ENCODE measurements at regions not wholly inside any gene's neighbourhood (a gene's known extent, or its start where the extent isn't known, plus 50 kb on each side); places are given as distances from the start of the nearest gene placed in this dataset.

- no peak overlapping the region for H3K9ac ChIP-seq (ENCODE audit: low read length)
- no peaks in the 10 kb centered on the region for H4K20me1 ChIP-seq (ENCODE audit: low read length)
- H3K9me2 ChIP-seq (replicated peaks; ENCODE audit: low read length), result no peaks in the 10 kb centered on the region
- ATAC-seq, result peak; percentile 99
- H3K4me3 ChIP-seq (ENCODE audit: low read length), result no peak overlapping the region
- no peak for TF ChIP-seq EZH2 (IDR thresholded peaks at IDR 0.05; ENCODE audit: low read length, unreplicated experiment)
- TF ChIP-seq CTCF (conservative IDR thresholded peaks at IDR 0.05; ENCODE audit: low read depth, low read length), result peak; percentile 77
- no peaks in the 10 kb centered on the region for H3K79me2 ChIP-seq (ENCODE audit: low read length)
- no peaks in the 10 kb centered on the region for H3K4me1 ChIP-seq (ENCODE audit: insufficient read depth, low read length)
- no peak overlapping the region for H3K4me2 ChIP-seq (ENCODE audit: low read length)
- CTCF ChIA-PET, result interaction anchor here (0.6 to 0.7 kb wide), 3 partner anchors 256 to 1808 kb away, joined by 3 to 4 read pairs (median 4); no protein-coding TSS in a partner anchor
- POLR2A ChIA-PET (ENCODE audit: unreplicated experiment), result interaction anchor here (0.6 to 0.7 kb wide), 2 partner anchors 329 to 413 kb away, joined by 3 to 7 read pairs; no protein-coding TSS in a partner anchor
- no peaks in the 10 kb centered on the region for H3F3A ChIP-seq (ENCODE audit: low read length, unreplicated experiment)
- no peaks in the 10 kb centered on the region for H3K27me3 ChIP-seq (ENCODE audit: low read length)
- H3K36me3 ChIP-seq (ENCODE audit: low read depth, low read length), result no peaks in the 10 kb centered on the region
- H2AFZ ChIP-seq (ENCODE audit: low read length), result no peak overlapping the region
- no peaks in the 10 kb centered on the region for H3K9me3 ChIP-seq (ENCODE audit: low read length)
- BruUV-seq (replicated peaks), result no TSS peak
- H3K27ac ChIP-seq (ENCODE audit: low read length), result no peak overlapping the region
- intact Hi-C loops (cut with micrococcal nuclease), result loop anchor here (1.0 to 10.0 kb wide), 4 partner anchors 218 to 598 kb away; no protein-coding TSS in a partner anchor
- DNase-seq, result peak; percentile 61
Measured at GRCh38 chr7:110442381-110442837, 648.5 kb upstream of the LRRN3 start.

DNA sequence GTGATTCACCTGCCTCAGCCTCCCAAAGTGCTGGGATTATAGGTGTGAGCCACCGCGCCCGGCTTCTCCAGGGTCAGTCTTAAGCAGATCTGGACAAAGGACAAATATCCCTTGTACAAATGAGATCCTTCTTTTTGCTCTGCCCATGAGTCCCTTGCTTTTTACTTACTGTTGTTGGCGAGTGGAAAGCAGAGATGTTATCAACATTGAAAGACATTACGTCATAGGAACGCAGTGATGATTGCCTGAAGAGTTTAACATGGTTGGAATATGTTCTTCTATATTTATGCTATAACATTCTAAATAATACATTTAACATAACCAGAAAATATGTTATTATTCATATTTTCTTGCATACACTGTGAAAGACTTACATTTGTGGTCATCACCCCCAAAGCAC lies 644.3 kb upstream of the LRRN3 start:
- no peaks in the 10 kb centered on the region for H3K9me3 ChIP-seq (ENCODE audit: low read length)
- no peaks in the 10 kb centered on the region for H3K27me3 ChIP-seq (ENCODE audit: low read length)
- ChIA-PET CTCF (no interaction called here), POLR2A (ENCODE audit: unreplicated experiment) (no interaction called here)
- H3K4me3 ChIP-seq (ENCODE audit: low read length), result no peak overlapping the region
- H4K20me1 ChIP-seq (ENCODE audit: low read length), result no peaks in the 10 kb centered on the region
- ATAC-seq (no peak), DNase-seq (no peak)
- H3K9ac ChIP-seq (ENCODE audit: low read length), result no peak overlapping the region
- intact Hi-C loops (cut with micrococcal nuclease), result loop anchor here (10.0 kb wide), 2 partner anchors 222 to 442 kb away; no protein-coding TSS in a partner anchor
- no peak overlapping the region for H3K4me2 ChIP-seq (ENCODE audit: low read length)
- H3K36me3 ChIP-seq (ENCODE audit: low read depth, low read length), result no peaks in the 10 kb centered on the region
- no peak overlapping the region for H3K27ac ChIP-seq (ENCODE audit: low read length)
- no peaks in the 10 kb centered on the region for H3K9me2 ChIP-seq (replicated peaks; ENCODE audit: low read length)
- no peak for TF ChIP-seq EZH2phosphoT487 (IDR thresholded peaks at IDR 0.05; ENCODE audit: borderline replicate concordance, low read length)
- no peak for TF ChIP-seq CTCF (conservative IDR thresholded peaks at IDR 0.05; ENCODE audit: low read depth, low read length)
- no peak for TF ChIP-seq EZH2 (IDR thresholded peaks at IDR 0.05; ENCODE audit: low read length, unreplicated experiment)
- no peak overlapping the region for H2AFZ ChIP-seq (ENCODE audit: low read length)
- H3K4me1 ChIP-seq (ENCODE audit: insufficient read depth, low read length), result no peaks in the 10 kb centered on the region
- no TSS peak for BruUV-seq (replicated peaks)
- no peaks in the 10 kb centered on the region for H3F3A ChIP-seq (ENCODE audit: low read length, unreplicated experiment)
- no peaks in the 10 kb centered on the region for H3K79me2 ChIP-seq (ENCODE audit: low read length)

DNA sequence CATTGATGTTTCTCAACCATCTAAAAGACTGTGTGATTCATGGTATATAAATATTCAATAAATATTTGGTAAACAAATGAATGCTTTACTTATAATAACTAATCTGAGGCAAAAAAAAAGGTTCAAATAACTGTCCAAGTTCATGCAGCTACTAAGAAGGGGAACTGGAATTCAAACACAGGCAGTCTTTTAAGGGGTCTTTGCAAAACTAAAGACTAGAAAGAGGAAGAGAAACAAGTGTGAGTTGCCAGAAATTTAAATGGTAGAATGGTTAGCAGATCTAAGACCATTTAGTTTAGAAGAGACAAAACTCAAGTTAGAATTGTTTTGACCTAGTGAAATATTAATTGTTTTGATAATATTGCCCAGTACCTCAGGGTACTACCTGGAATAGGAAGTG lies 642.0 kb upstream of the LRRN3 start:
- BruUV-seq (replicated peaks), result no TSS peak

More for the DNA sequence above, 642.0 kb upstream of the LRRN3 start:
- CTCF ChIA-PET, result no interaction called here
- POLR2A ChIA-PET (ENCODE audit: unreplicated experiment), result no interaction called here
- TF ChIP-seq EZH2 (IDR thresholded peaks at IDR 0.05; ENCODE audit: low read length, unreplicated experiment), result no peak
- TF ChIP-seq EZH2phosphoT487 (IDR thresholded peaks at IDR 0.05; ENCODE audit: borderline replicate concordance, low read length), result no peak
- TF ChIP-seq CTCF (conservative IDR thresholded peaks at IDR 0.05; ENCODE audit: low read depth, low read length), result no peak
- DNase-seq (no peak), ATAC-seq (no peak)
- no peaks in the 10 kb centered on the region for H3K27me3 ChIP-seq (ENCODE audit: low read length)
- no peaks in the 10 kb centered on the region for H3K9me3 ChIP-seq (ENCODE audit: low read length)
- H3K27ac ChIP-seq (ENCODE audit: low read length), result no peak overlapping the region
- H3K36me3 ChIP-seq (ENCODE audit: low read depth, low read length), result no peaks in the 10 kb centered on the region
- H3K9ac ChIP-seq (ENCODE audit: low read length), result no peak overlapping the region
- no peaks in the 10 kb centered on the region for H3K79me2 ChIP-seq (ENCODE audit: low read length)
- no peaks in the 10 kb centered on the region for H3K4me1 ChIP-seq (ENCODE audit: insufficient read depth, low read length)
- intact Hi-C loops (cut with micrococcal nuclease), result loop anchor here (10.0 kb wide), 2 partner anchors 224 to 444 kb away; no protein-coding TSS in a partner anchor
- no peak overlapping the region for H2AFZ ChIP-seq (ENCODE audit: low read length)
- no peak overlapping the region for H3K4me2 ChIP-seq (ENCODE audit: low read length)
- H3K9me2 ChIP-seq (replicated peaks; ENCODE audit: low read length), result no peaks in the 10 kb centered on the region
- no peaks in the 10 kb centered on the region for H4K20me1 ChIP-seq (ENCODE audit: low read length)
- H3K4me3 ChIP-seq (ENCODE audit: low read length), result no peak overlapping the region
- H3F3A ChIP-seq (ENCODE audit: low read length, unreplicated experiment), result no peaks in the 10 kb centered on the region

Measured in PC-3 (cell line).